ENCODE measurements at regions not wholly inside any gene's neighbourhood (a gene's known extent, or its start where the extent isn't known, plus 50 kb on each side); places are given as distances from the start of the nearest gene placed in this dataset.

DNA sequence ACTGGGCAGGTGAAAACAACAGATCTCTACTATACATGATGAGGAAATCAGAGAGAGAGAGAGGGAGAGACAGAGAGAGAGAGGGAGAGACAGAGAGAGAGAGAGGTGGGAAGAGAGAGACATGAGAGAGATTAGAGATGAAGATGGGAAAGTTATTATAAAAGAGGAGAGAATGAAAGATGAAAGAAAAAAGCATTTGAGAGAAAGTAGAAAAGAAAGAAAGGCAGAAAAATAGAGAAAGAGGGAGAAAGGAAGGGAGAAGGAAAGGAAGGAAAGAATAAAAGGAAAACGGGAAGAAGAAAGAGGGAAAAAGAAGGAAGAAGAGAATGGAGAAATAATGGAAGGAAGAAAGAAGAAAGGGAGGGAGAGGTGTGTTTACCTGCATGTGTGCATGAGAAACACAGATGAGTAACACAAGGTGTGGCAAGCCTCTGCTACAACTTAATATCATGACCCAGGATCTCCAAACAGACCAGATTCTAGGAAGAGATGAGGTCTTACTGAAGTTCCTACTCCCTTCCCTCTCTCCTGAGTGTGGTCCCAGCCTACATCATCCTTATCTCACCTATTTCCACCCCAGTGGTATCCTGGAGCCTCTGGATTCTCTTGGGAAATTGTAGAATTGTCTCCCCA is 176.3 kb downstream of the C12orf75 start:
- no peak overlapping the region for H3K4me2 ChIP-seq (ENCODE audit: low read depth, low read length)
- ChIA-PET POLR2A (no interaction called here), CTCF (ENCODE audit: low intra/inter-chr PET ratio, low total read pairs) (no interaction called here)
- no peak for FAIRE-seq
- H3K27ac ChIP-seq (ENCODE audit: extremely low read length, insufficient read depth, low read length), result no peak overlapping the region
- H2AFZ ChIP-seq (ENCODE audit: low read length), result no peak overlapping the region
- BruUV-seq (replicated peaks), result no TSS peak
- no peaks in the 10 kb centered on the region for H4K20me1 ChIP-seq (ENCODE audit: insufficient read depth, low read length)
- intact Hi-C loops (cut with micrococcal nuclease; ENCODE audit: unreplicated experiment), result no loop called here
- DNase-seq (ENCODE audit: low spot score), result no peak
- H3K79me2 ChIP-seq (ENCODE audit: insufficient read depth, low read length), result no peaks in the 10 kb centered on the region
- H3K36me3 ChIP-seq (replicated peaks in 1 of 2; ENCODE audit: control insufficient read depth in 1 of 2, insufficient read depth in 2 of 2, low read length in 2 of 2), result no peaks in the 10 kb centered on the region
- 0% methylated on average over 1 of the region's 1 CpG for WGBS (ENCODE audit: low lambda C conversion rate)
- H3K9me3 ChIP-seq (ENCODE audit: low read length), result no peaks in the 10 kb centered on the region
- TF ChIP-seq RBFOX2 (IDR thresholded peaks at IDR 0.05; ENCODE audit: low read depth, low read length) (no peak), ZNF34 (CRISPR knock-in tag; IDR thresholded peaks at IDR 0.05; ENCODE audit: borderline replicate concordance) (no peak), RARA (CRISPR knock-in tag; IDR thresholded peaks at IDR 0.05) (no peak)
- no peak overlapping the region for H3K9ac ChIP-seq (ENCODE audit: insufficient read depth, low read depth, low read length)
- no peaks in the 10 kb centered on the region for H3K4me1 ChIP-seq (ENCODE audit: insufficient read depth, low read length)
- no peak for ATAC-seq
- no peak overlapping the region for H3K4me3 ChIP-seq (replicated peaks in 1 of 3; ENCODE audit: insufficient read depth in 1 of 3, low read depth in 2 of 3, low read length in 3 of 3)
- peaks cover 0 to 15% of the 10 kb centered on the region in 2 experiments; a peak in 2 of 5 replicates for H3K27me3 ChIP-seq (ENCODE audit: control insufficient read depth in 1 of 2, insufficient read depth in 2 of 2, low read length in 2 of 2)
- in situ Hi-C loops (cut with HindIII; ENCODE audit: extremely low pct_ligation_motif_present, low pct_unique_long_range_greater_than_20kb), result no loop called here

DNA sequence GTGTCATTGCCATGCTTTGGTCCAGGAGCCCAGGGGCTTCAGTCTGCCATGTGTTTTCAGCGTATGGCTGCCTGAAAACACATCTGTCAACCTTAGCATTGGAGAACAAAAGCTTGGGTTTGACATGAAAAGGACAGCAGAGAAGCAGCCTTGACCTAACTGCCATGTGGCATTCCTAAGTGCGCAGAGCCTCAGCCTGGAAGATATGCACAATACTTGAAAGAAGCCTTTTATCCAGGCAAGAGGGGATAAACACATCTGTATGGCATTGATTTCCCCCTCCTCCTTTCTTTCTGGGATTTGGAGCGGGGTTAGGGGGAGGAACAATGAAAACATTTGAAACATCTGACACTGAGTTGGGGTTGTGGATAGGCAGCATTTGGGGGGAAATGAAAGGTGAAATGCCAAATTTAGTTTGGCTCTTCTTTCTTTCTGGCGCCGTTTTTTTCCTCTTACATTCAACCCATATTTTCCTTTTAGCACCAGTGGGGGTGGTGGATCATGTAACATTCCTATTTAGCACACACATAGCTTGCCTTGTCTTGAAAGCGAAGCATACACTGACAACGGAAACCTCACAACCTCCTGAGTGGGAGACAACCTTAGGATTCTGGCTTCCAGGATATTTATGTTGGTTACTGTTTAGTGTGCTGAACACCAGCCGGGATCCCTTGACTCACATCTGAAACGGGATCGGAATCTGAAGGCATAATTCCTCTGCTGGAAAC is 177.0 kb downstream of the C12orf75 start:
- Histone ChIP-seq H2AFZ (ENCODE audit: low read length) (no peak overlapping the region), H3K9me3 (ENCODE audit: low read length) (no peaks in the 10 kb centered on the region), H3K9ac (ENCODE audit: insufficient read depth, low read depth, low read length) (no peak overlapping the region), H3K36me3 (replicated peaks in 1 of 2; ENCODE audit: control insufficient read depth in 1 of 2, insufficient read depth in 2 of 2, low read length in 2 of 2) (no peaks in the 10 kb centered on the region), H3K4me1 (ENCODE audit: insufficient read depth, low read length) (no peaks in the 10 kb centered on the region), H3K79me2 (ENCODE audit: insufficient read depth, low read length) (no peaks in the 10 kb centered on the region), H3K27me3 (ENCODE audit: control insufficient read depth in 1 of 2, insufficient read depth in 2 of 2, low read length in 2 of 2) (peaks cover 0 to 15% of the 10 kb centered on the region in 2 experiments; a peak in 2 of 5 replicates), H3K4me2 (ENCODE audit: low read depth, low read length) (no peak overlapping the region), H4K20me1 (ENCODE audit: insufficient read depth, low read length) (no peaks in the 10 kb centered on the region), H3K4me3 (replicated peaks in 1 of 3; ENCODE audit: insufficient read depth in 1 of 3, low read depth in 2 of 3, low read length in 3 of 3) (no peak overlapping the region), H3K27ac (ENCODE audit: extremely low read length, insufficient read depth, low read length) (no peak overlapping the region)
- intact Hi-C loops (cut with micrococcal nuclease; ENCODE audit: unreplicated experiment) (no loop called here), in situ Hi-C loops (cut with HindIII; ENCODE audit: extremely low pct_ligation_motif_present, low pct_unique_long_range_greater_than_20kb) (no loop called here)
- TF ChIP-seq CC2D1A (CRISPR knock-in tag; IDR thresholded peaks at IDR 0.05), result no peak
- ATAC-seq (no peak), FAIRE-seq (no peak), DNase-seq (ENCODE audit: low spot score) (no peak)
- no TSS peak for BruUV-seq (replicated peaks)
- POLR2A ChIA-PET, result no interaction called here
- CTCF ChIA-PET (ENCODE audit: low intra/inter-chr PET ratio, low total read pairs), result no interaction called here
- 11% methylated on average over 10 of the region's 10 CpGs for WGBS (ENCODE audit: low lambda C conversion rate)
